HG02943 (cell line): ENCODE measurements at regions not wholly inside any gene's neighbourhood (a gene's known extent, or its start where the extent isn't known, plus 50 kb on each side); places are given as distances from the start of the nearest gene placed in this dataset.
"Not testable (repeated sequence)": the region's sequence is repeated elsewhere in the genome, so short reads cannot be mapped to it uniquely, and the experiment has no call there.

Source experiments
- ATAC-seq: cut with Tn5 transposase; IDR thresholded peaks from one replicate; pipeline ENCODE4 v1.9.1; 2021; ENCODE audit warnings: mild to moderate bottlenecking, low read depth, moderate library complexity; ENCODE audit not compliant: unreplicated experiment

- no peak for ATAC-seq
Measured at GRCh38 chr11:95413761-95414160, 182.8 kb upstream of the SESN3 start.

GRCh38 chr11:95413021-95413420, 182.0 kb upstream of the SESN3 start:
- no peak for ATAC-seq

GRCh38 chr11:95412074-95412473, 181.1 kb upstream of the SESN3 start:
- no peak for ATAC-seq

GRCh38 chr11:95410707-95411106, 179.7 kb upstream of the SESN3 start:
- not testable (repeated sequence) for ATAC-seq

GRCh38 chr11:95406271-95406670, 175.3 kb upstream of the SESN3 start:
- no peak for ATAC-seq

- no peak for ATAC-seq
Measured at GRCh38 chr11:95404370-95404769, 173.4 kb upstream of the SESN3 start.

GRCh38 chr11:95398437-95399112, 167.6 kb upstream of the SESN3 start:
- no peak for ATAC-seq

- no peak for ATAC-seq
Measured at GRCh38 chr11:95392644-95393043, 161.6 kb upstream of the SESN3 start.

GRCh38 chr11:95389427-95389826, 158.4 kb upstream of the SESN3 start:
- no peak for ATAC-seq

GRCh38 chr11:95388086-95388485, 157.1 kb upstream of the SESN3 start:
- ATAC-seq: no peak

- ATAC-seq: no peak
Measured at GRCh38 chr11:95387325-95387724, 156.3 kb upstream of the SESN3 start.

- ATAC-seq: no peak
Measured at GRCh38 chr11:95385577-95385976, 154.6 kb upstream of the SESN3 start.

- ATAC-seq: no peak
Measured at GRCh38 chr11:95379479-95379878, 148.5 kb upstream of the SESN3 start.

GRCh38 chr11:95378789-95379188, 147.8 kb upstream of the SESN3 start:
- no peak for ATAC-seq

- no peak for ATAC-seq
Measured at GRCh38 chr11:95378111-95378510, 147.1 kb upstream of the SESN3 start.

- ATAC-seq: no peak
Measured at GRCh38 chr11:95375886-95376285, 144.9 kb upstream of the SESN3 start.

GRCh38 chr11:95375451-95375850, 144.4 kb upstream of the SESN3 start:
- no peak for ATAC-seq

- ATAC-seq: no peak
Measured at GRCh38 chr11:95374105-95374504, 143.1 kb upstream of the SESN3 start.

- ATAC-seq: no peak
Measured at GRCh38 chr11:95373241-95373640, 142.2 kb upstream of the SESN3 start.

GRCh38 chr11:95372097-95372656, 141.2 kb upstream of the SESN3 start:
- no peak for ATAC-seq

GRCh38 chr11:95371153-95371552, 140.2 kb upstream of the SESN3 start:
- ATAC-seq: no peak

GRCh38 chr11:95367726-95368125, 136.7 kb upstream of the SESN3 start:
- ATAC-seq: no peak

GRCh38 chr11:95365348-95365747, 134.3 kb upstream of the SESN3 start:
- ATAC-seq: no peak
